Heart left ventricle (tissue), 16 donors: ENCODE measurements at regions not wholly inside any gene's neighbourhood (a gene's known extent, or its start where the extent isn't known, plus 50 kb on each side); places are given as distances from the start of the nearest gene placed in this dataset.
"Not testable (repeated sequence)": the region's sequence is repeated elsewhere in the genome, so short reads cannot be mapped to it uniquely, and the experiment has no call there.

Source experiments
- ATAC-seq, 4 donors: fragments of 200-7000 bp; cut with Tn5 transposase; one replicate each; pipeline ENCODE4 v1.9.1; 2020 to 2022; ENCODE audit warnings: moderate library complexity in 4 of 4, mild to moderate bottlenecking in 3 of 4, moderate number of reproducible peaks in 1 of 4
- DNase-seq, 5 donors: peaks; one replicate each; pipeline ENCODE4 v3.0.0-alpha.2; 2020
- H3K27ac ChIP-seq, 12 donors: fragments of 200-600 bp; sonication (generic) in 4 of 12; one replicate each; pipeline versions ENCODE4 v1.5.0 to v1.8.0; 2016 to 2022; ENCODE audit warnings: mild to moderate bottlenecking in 2 of 12
- H3K27me3 ChIP-seq, 9 donors: fragments of 200-600 bp; sonication (generic) in 2 of 9; one replicate each; pipeline versions ENCODE4 v1.5.1 to v1.8.0; 2016 to 2022; ENCODE audit warnings: mild to moderate bottlenecking in 3 of 9
- H3K36me3 ChIP-seq, 9 donors: fragments of 200-600 bp; sonication (generic) in 2 of 9; one replicate each; pipeline versions ENCODE4 v1.5.0 to v1.8.0; 2018 to 2022; ENCODE audit warnings: mild to moderate bottlenecking in 2 of 9
- H3K4me1 ChIP-seq, 12 donors: fragments of 200-600 bp; sonication (generic) in 4 of 12; one replicate each; pipeline versions ENCODE4 v1.5.0 to v1.8.0; 2016 to 2022; ENCODE audit warnings: mild to moderate bottlenecking in 3 of 12
- H3K4me3 ChIP-seq, 12 donors: fragments of 200-600 bp; sonication (generic) in 4 of 12; one replicate each; pipeline versions ENCODE4 v1.5.0 to v1.8.0; 2017 to 2022; ENCODE audit warnings: mild to moderate bottlenecking in 9 of 12, moderate library complexity in 4 of 12
- H3K9me3 ChIP-seq, 12 donors: fragments of 200-600 bp; sonication (generic) in 4 of 12; one replicate each; pipeline versions ENCODE4 v1.5.0 to v1.8.0; 2016 to 2022; ENCODE audit warnings: mild to moderate bottlenecking in 1 of 12
- CTCF ChIP-seq, 12 donors: fragments of 200-600 bp; sonication (generic) in 4 of 12; IDR thresholded peaks; one replicate each; pipeline versions ENCODE4 v1.5.0 to v1.8.0; 2018 to 2022; ENCODE audit warnings: antibody characterized with exemption in 12 of 12, mild to moderate bottlenecking in 5 of 12
- POLR2A ChIP-seq, 2 donors: fragments of 450-650 bp; IDR thresholded peaks; one replicate each; pipeline ENCODE4 v1.6.1; 2017; ENCODE audit warnings: antibody characterized with exemption in 2 of 2, mild to moderate bottlenecking in 2 of 2, moderate library complexity in 2 of 2
- WGBS, 4 donors: extraction: QIAGEN DNeasy Blood & Tissue Kit in 2 of 4; methylation state at CpG; one replicate each; pipeline versions ENCODE4 v1.1.5 to v1.1.7; 2013 to 2018; 5-methylcytosine and 5-hydroxymethylcytosine counted together
- intact Hi-C, 10 donors: fragments of 100-400 bp; cut with DNase I; formaldehyde crosslinking; loops; one replicate each; pipeline versions ENCODE4 v1.11.1 to v1.14.2; 2022
- donor health status: ischemic (EF 13 %, LVEDD 7.1; RV severe dilation, severe dysfunction).
- donor health status: healthy with polysubstance abuse.
- donor health status: DM: no; HTN: yes; CAD: no.
- donor health status: DM: no; HTN: no; CAD: no.
- donor health status: ischemic (EF 25% LVEDD 6.9; RV normal size, moderate dysfunction).
- donor health status: ischemic (EF 25% LVEDD 5.7; RV mildly dilated, moderate dysfunction).
- donor health status: healthy.
- donor health status: DM: yes; HTN: yes; CAD: no.
- donor health status: ischemic (EF 35%, LVEDD 5.7; RV mildly dilated, moderate dysfunction).
- donor health status: nonischemic (EF 11% LVEDD 7.7; RV severe dilation, severe dysfunction).
- donor health status: DM: yes; HTN: yes; CAD: no.
- donor health status: PGD.
- donor health status: ischemic (EF 29% LVEDD 5.4; RV normal size, mild dysfunction).
- donor health status: nonischemic (EF 23%, LVEDD 6.1; RV moderate dilation, normal function).

- H3K36me3 ChIP-seq: no peaks in the 10 kb centered on the region
- ATAC-seq (no peak), DNase-seq (no peak)
- no peaks in the 10 kb centered on the region for H3K4me1 ChIP-seq
- H3K4me3 ChIP-seq: no peak overlapping the region
- no peak overlapping the region for H3K27ac ChIP-seq
- peaks cover 0 to 29% (median 3%) of the 10 kb centered on the region in 9 donors for H3K27me3 ChIP-seq
- H3K9me3 ChIP-seq: no peaks in the 10 kb centered on the region
- TF ChIP-seq CTCF (IDR thresholded peaks at IDR 0.05) (no peak), POLR2A (IDR thresholded peaks at IDR 0.05) (no peak)
- WGBS, 4 donors: 52 to 67% (median 57%) methylated on average over 12 of the region's 12 CpGs
- intact Hi-C loops: no loop called here
Observed at GRCh38 chr6:167420177-167420576, 95.3 kb downstream of the TTLL2 start.

GRCh38 chr6:167420858-167421766 lies 96.2 kb downstream of the TTLL2 start:
- no peak for DNase-seq
- H3K4me1 ChIP-seq: no peaks in the 10 kb centered on the region
- no peaks in the 10 kb centered on the region for H3K9me3 ChIP-seq
- 72 to 79% (median 77%) methylated on average over 36 to 39 of the region's 39 CpGs for WGBS, 4 donors
- H3K27ac ChIP-seq: no peak overlapping the region
- no peak for ATAC-seq
- no peaks in the 10 kb centered on the region for H3K36me3 ChIP-seq
- H3K4me3 ChIP-seq: no peak overlapping the region
- H3K27me3 ChIP-seq: peaks cover 0 to 29% (median 3%) of the 10 kb centered on the region in 9 donors
- intact Hi-C loops: no loop called here
- TF ChIP-seq CTCF (IDR thresholded peaks at IDR 0.05) (no peak), POLR2A (IDR thresholded peaks at IDR 0.05) (no peak)

- H3K36me3 ChIP-seq, intact Hi-C loops, H3K4me3 ChIP-seq, H3K27ac ChIP-seq, H3K4me1 ChIP-seq, DNase-seq, H3K9me3 ChIP-seq, ATAC-seq: not testable (repeated sequence)
- H3K27me3 ChIP-seq: peaks cover 0 to 29% (median 3%) of the 10 kb centered on the region in 9 donors
- 92 to 100% (median 99%) methylated on average over 5 to 11 of the region's 36 CpGs; no CpG with 5 or more reads in 1 of the 4 donors for WGBS, 4 donors
Observed at GRCh38 chr6:167421944-167422343, 97.1 kb downstream of the TTLL2 start.

GRCh38 chr6:167422934-167423333 lies 98.0 kb downstream of the TTLL2 start:
- H3K9me3 ChIP-seq: no peaks in the 10 kb centered on the region
- TF ChIP-seq POLR2A (IDR thresholded peaks at IDR 0.05) (no peak), CTCF (IDR thresholded peaks at IDR 0.05) (no peak)
- intact Hi-C loops: no loop called here
- H3K27me3 ChIP-seq: peaks cover 0 to 24% (median under 1%) of the 10 kb centered on the region in 9 donors
- 91 to 98% (median 95%) methylated on average over 15 to 23 of the region's 23 CpGs for WGBS, 4 donors
- H3K36me3 ChIP-seq: no peaks in the 10 kb centered on the region
- peaks cover 0 to 3% (median 0%) of the 10 kb centered on the region in 12 donors for H3K4me1 ChIP-seq
- H3K27ac ChIP-seq: no peak overlapping the region
- no peak for DNase-seq
- no peak for ATAC-seq
- no peak overlapping the region for H3K4me3 ChIP-seq
